ENCODE measurements at regions not wholly inside any gene's neighbourhood (a gene's known extent, or its start where the extent isn't known, plus 50 kb on each side); places are given as distances from the start of the nearest gene placed in this dataset.
"Not testable (repeated sequence)": the region's sequence is repeated elsewhere in the genome, so short reads cannot be mapped to it uniquely, and the experiment has no call there.

DNA sequence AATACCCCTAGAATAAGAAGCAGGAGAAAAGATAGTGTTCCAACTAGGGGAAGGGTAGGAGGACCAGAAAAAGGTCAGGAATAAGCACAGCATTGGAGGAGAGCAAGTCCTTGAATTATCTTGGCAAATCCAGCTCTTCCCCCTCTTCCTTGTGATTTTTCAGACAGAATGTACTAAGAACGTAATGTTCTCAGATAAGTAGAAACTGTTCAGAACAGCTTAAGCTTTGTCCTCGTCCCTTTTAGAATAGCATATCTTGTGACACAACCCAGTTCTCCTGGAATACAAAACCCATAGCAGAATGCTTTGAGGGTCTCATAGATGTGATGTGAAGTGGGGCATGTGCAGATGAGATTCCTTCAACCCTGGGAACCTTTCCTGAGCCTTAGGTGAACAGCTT, 97.4 kb downstream of the EMB start:
- no peak for DNase-seq

DNA sequence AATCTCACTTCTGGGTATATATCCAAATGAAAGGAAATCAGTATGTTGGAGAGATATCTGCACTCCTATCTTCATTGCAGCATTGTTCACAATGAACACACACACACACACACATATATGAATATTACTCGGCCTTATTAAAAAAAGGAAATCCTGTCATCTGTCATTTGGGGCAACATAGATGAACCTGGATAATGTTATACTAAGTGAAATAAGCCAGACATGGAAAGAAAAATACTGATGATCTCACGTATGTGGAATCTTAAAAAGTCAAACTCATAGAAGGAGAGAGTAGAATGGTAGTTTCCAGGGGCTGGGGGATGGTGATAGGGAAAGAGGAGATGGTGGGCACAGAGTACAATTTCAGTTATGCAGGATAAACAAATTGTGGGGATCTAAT, 100.3 kb downstream of the EMB start:
- no peak for DNase-seq

DNA sequence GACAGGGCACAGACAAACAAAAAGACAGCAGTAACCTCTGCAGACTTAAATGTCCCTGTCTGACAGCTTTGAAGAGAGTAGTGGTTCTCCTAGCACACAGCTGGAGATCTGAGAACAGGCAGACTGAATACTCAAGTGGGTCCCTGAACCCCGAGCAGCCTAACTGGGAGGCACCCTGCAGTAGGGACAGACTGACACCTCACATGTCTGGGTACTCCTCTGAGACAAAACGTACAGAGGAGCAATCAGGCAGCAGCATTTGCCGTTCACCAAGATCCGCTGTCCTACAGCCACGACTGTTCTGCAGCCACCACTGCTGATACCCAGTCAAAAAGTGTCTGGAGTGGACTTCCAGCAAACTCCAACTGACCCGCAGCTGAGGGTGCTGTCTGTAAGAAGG, 110.5 kb downstream of the EMB start:
- not testable (repeated sequence) for DNase-seq

DNA sequence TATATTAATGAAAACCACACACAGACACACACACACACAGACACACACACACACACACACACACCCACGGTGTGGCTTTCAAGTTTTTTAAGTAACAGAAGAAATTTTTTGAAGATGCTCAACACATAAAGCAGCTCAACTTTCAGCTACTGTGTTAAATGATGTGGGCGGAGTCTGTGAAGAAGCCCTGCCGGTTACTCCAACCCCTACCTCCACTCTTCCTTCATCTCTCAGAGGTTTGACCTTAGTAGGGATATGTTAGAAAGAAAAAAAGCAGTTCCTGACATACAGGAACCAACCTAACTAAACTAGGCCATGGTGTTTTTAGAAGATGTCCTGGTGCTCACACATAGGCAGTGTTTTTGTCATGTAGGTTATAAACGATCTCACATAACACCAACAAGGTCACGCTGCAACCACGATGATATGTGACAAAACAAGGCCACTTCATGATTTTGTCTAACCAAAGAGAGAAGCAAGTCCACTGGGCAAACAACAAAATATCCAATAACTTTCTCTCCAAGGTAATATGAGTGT, 112.8 kb downstream of the EMB start:
- no peak for DNase-seq

DNA sequence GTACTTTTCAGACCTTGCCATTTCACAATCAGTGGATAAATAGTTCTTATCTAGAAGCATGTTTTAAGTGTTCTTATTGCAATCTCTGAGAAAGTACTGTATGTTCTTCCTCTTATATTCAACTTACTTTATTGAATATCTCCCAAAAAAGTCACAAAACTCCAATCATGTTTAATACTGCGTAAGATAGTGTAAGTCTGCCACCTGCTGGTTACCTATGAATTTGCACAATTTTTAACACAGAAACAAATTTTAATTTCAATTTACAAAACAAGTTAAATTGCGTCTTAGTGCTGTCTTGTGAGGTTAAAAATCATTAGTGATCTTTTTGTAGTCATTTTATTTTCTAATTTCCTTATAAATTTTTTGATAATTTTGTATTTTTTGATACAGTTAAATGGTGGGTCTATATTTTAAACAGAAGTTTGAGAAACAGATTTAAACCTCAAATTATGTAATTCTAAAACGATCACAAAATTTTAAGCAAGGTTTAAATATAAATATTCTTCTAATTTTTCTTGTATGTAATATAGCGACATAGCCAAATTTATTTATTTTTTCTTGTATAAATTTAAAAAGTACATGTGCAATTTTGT, 115.8 kb downstream of the EMB start:
- peak in 2 of 6 experiments; percentile 39 to 41 for DNase-seq

DNA sequence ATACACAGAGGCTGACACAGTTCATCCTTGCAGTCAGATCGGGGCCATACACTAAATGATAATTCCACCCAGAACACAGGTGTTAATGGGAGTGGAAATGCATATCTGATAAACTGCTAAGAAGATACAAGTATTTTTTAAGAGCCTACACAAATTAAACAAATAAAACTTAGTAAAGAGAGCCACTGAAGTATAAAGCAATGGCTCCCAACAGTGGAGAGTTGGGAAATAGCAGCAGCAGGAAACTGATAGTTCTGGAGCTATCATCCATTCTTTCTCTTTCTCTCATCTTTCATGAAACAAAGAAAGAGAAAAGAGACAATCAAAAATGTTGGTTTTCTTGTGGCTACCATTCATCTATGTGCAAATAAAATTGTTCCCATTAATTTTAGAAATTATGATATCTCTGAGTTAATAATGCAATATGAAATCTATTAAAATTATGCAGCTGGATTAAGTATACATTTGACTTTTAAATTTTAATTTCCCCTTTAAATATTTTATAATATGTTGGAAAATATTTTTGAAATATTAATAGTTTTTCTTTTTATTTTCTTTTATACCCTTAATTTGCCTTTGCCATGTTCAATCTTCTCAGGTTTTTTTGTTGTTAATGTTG, 120.8 kb downstream of the EMB start:
- DNase-seq = no peak

DNA sequence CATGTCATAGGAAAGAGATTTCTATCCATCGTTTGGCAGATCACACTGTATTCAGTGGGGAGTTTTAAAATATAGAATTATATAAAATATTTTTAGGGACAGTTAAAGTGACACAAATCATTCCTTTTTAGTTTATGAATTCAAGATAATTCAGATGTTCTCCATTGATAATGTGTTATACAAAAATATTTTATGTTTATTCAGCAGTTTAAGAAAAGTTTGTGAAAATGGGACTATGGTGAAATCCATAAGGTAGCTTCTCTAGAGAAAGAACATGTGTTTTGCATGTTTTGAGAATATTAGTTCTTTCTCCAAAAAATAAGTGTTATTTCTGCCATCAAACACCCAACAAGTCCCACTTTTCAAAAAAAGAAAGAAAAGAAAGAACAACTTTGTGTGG, 122.9 kb downstream of the EMB start:
- no peak for DNase-seq

DNA sequence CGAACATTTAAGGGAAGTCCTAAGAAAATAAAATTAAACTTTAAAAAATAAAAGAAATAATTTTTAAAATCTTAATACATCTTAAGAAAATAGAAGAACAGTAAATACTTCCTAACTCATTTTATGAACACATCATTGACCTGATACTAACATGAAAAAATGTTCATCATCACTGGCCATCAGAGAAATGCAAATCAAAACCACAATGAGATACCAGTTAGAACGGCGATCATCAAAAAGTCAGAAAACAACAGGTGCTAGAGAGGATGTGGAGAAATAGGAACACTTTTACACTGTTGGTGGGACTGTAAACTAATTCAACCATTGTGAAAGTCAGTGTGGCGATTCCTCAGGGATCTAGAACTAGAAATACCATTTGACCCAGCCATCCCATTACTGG, 134.6 kb downstream of the EMB start:
- not testable (repeated sequence) for DNase-seq

DNA sequence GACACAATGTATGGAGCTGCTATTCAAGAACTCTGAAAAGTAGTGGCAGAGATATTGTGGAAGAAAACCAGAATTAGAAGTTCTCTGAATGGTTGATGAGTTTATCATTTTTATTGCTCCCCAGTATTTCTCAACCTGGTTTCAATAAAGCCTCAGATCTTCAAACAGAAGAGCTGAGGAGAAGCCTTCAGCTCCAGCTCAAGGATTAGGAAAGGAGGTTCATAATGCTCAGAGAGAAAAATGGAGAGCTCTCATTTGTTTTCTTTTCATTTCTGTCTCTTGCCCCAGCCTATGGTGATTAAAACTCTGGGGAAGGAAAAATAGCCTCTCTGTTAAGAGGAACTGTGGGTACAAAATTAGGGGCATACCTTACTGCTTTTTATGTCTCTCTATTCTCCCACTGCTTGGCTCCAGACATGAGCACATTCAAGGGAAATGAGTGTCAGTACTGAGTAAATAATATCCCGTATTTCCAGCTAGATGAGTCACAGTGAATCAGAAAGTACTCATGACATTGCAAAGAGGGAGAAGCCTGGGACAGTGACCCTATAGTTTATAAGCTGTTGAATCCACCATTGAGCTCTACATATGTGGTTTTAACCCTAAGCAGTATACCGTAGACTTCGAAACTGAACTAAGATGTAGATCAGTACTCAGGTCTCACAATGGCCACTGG, 138.1 kb downstream of the EMB start:
- DNase-seq = no peak

DNA sequence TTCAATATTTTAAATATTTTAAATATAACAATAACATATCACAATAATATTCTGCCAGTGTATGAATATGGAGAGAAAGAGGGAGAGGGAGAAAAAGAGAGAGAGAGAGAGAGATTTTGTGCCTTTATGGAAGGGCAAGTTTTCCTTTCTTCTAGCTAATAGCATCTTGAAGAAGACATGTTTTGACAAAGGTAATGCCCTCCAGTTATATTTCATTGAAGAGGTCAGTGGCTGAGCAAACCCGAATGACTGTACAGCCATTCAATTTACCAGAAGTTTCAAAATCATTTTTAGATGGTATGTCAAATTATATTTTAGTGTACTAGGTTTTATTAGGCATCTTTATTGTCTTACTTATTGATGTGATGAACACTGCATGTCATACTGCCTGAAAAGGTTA, 139.3 kb downstream of the EMB start:
- DNase-seq = no peak

DNA sequence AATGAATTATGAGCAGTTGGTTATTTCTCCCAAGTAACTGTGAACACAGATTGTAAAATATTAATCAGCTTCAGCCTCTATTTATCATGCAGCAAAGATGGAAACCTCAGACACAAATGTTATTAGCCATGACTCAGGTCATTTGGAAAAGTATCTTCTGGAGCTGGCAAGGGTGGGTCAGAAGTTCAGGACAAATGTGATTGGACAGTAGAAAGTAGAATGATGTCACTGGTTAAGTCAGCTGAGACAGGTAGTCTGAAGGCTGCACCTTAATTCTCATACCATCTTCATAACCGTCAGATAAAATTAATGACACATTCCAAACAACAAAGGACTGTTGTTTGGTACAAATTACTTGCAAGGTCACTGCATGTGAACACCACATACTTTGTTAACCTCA, 140.2 kb downstream of the EMB start:
- DNase-seq = no peak

DNA sequence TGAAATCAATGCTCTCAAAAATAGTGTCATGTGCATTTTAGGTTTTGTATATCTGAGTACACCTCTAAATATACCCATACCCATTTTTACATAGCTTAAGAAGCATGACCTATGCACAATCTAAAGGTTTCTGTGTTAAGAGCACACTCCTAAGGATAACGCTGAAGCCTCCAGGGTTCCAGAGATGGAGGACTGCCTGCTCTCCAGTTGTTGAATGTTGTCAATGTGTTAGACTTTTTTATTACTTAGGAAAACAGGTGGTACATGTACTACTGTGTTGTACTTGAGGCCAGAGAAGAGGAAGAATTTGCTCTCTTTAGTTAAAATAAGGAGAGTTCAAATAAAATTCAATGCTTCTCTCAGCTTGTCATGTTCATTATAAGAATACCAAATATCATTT, 141.2 kb downstream of the EMB start:
- DNase-seq = no peak

DNA sequence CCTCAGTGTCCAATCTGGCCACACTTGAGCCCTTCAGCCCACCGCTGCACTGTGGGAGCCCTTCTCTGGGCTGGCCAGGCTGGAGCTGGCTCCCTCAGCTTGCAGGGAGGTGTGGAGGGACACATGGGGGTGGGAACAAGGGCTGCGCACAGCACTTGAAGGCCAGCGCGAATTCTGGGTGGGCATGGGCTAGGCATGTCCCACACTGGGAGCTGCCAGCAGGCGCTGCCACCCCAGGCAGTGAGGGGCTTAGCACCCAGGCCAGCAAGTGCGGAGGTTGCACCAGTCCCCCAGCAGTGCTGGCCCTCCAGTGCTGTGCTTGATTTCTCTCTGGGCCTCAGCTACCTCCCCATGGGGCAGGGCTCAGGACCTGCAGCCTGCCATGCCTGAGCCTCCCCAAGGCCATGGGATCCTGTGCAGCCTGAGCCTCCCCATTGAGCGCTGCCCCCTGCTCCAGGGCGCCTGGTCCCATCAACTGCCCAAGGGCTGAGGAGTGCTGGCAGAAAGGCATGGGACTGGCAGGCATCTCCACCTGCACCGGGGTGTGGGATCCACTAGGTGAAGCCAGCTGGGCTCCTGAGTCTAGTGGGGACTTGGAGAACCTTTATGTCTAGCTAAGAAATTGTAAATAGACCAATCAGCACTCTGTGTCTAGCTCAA, 148.2 kb downstream of the EMB start:
- no peak for DNase-seq

DNA sequence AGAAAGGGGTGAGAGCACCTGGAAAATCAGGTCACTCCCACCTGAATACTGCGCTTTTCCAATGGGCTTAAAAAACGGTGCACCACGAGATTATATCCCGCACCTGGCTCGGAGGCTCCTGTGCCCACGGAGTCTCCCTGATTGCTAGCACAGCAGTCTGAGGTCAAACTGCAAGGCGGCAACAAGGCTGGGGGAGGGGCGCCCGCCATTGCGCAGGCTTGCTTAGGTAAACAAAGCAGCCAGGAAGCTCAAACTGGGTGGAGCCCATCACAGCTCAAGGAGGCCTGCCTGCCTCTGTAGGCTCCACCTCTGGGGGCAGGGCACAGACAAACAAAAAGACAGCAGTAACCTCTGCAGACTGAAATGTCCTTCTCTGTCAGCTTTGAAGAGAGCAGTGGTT, 160.6 kb downstream of the EMB start:
- DNase-seq = not testable (repeated sequence)
